Gastrocnemius medialis (tissue), 4 donors: ENCODE measurements at regions not wholly inside any gene's neighbourhood (a gene's known extent, or its start where the extent isn't known, plus 50 kb on each side); places are given as distances from the start of the nearest gene placed in this dataset.

Experiments
- POLR2A ChIP-seq, 2 donors: fragments of 450-650 bp; IDR thresholded peaks; one replicate each; pipeline ENCODE4 v1.6.1; 2017; ENCODE audit warnings: antibody characterized with exemption in 2 of 2, mild to moderate bottlenecking in 2 of 2, moderate library complexity in 2 of 2
- TF ChIP-seq, protein P1 (sequence below), 5 experiments: fragments of 450-650 bp in 3 of 5; fragments of 200-600 bp in 2 of 5; sonication (generic) in 2 of 5; IDR thresholded peaks in 4 of 5; conservative IDR thresholded peaks in 1 of 5; 1 replicate in 4 of 5; 2 replicates in 1 of 5; pipeline ENCODE4 v1.5.1; 2016 to 2019; ENCODE audit warnings: antibody characterized with exemption in 5 of 5, mild to moderate bottlenecking in 3 of 5, moderate library complexity in 3 of 5

DNA sequence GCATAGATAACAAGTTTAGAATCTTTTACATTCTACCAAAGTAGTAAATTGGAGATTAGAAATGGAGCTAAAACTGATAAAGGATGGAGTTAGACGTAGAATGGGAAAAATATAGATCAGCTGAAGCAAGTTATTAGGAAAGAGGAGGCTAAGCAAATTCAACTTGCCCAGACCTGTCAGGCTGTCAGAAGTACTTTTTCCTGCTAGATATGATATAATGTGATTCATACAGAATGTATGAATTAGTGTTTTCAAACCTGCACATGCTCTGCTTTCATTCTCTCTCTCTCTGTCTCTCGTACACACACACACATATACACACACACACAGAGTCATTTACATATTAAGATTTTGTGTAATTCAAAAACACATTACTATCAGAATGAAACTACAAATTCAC is 133.2 kb upstream of the HDGFL1 start:
- TF ChIP-seq, protein P1, sequence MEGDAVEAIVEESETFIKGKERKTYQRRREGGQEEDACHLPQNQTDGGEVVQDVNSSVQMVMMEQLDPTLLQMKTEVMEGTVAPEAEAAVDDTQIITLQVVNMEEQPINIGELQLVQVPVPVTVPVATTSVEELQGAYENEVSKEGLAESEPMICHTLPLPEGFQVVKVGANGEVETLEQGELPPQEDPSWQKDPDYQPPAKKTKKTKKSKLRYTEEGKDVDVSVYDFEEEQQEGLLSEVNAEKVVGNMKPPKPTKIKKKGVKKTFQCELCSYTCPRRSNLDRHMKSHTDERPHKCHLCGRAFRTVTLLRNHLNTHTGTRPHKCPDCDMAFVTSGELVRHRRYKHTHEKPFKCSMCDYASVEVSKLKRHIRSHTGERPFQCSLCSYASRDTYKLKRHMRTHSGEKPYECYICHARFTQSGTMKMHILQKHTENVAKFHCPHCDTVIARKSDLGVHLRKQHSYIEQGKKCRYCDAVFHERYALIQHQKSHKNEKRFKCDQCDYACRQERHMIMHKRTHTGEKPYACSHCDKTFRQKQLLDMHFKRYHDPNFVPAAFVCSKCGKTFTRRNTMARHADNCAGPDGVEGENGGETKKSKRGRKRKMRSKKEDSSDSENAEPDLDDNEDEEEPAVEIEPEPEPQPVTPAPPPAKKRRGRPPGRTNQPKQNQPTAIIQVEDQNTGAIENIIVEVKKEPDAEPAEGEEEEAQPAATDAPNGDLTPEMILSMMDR (IDR thresholded peaks at IDR 0.05 in 4 of 5, conservative IDR thresholded peaks at IDR 0.05 in 1 of 5): no peak
- TF ChIP-seq POLR2A (IDR thresholded peaks at IDR 0.05): no peak
